Tibial artery (tissue), 4 donors: ENCODE measurements at regions not wholly inside any gene's neighbourhood (a gene's known extent, or its start where the extent isn't known, plus 50 kb on each side); places are given as distances from the start of the nearest gene placed in this dataset.
"Not testable (repeated sequence)": the region's sequence is repeated elsewhere in the genome, so short reads cannot be mapped to it uniquely, and the experiment has no call there.

Source experiments
- DNase-seq, 2 donors: peaks; one replicate each; pipeline ENCODE4 v3.0.0-alpha.2; 2019
- H3K27ac ChIP-seq, 2 donors: fragments of 200-600 bp; sonication (generic) in 1 of 2; 1 replicate in 1 of 2; 2 replicates in 1 of 2; pipeline ENCODE4 v1.5.1; 2018 to 2019; ENCODE audit warnings: mild to moderate bottlenecking in 1 of 2
- H3K27me3 ChIP-seq, 2 donors: fragments of 200-600 bp; sonication (generic) in 1 of 2; one replicate each; pipeline versions ENCODE4 v1.5.1 to v1.6.0; 2016 to 2019
- H3K36me3 ChIP-seq, 3 donors: fragments of 200-600 bp; sonication (generic) in 2 of 3; one replicate each; pipeline ENCODE4 v1.5.1; 2016 to 2019; ENCODE audit warnings: mild to moderate bottlenecking in 2 of 3
- H3K4me1 ChIP-seq, 4 donors: fragments of 200-600 bp; sonication (generic) in 2 of 4; 1 replicate in 3 of 4; 2 replicates in 1 of 4; pipeline ENCODE4 v1.5.1; 2016 to 2019
- H3K4me3 ChIP-seq, 2 donors: fragments of 200-600 bp; sonication (generic) in 1 of 2; 1 replicate in 1 of 2; 2 replicates in 1 of 2; pipeline ENCODE4 v1.5.1; 2018 to 2019; ENCODE audit warnings: mild to moderate bottlenecking in 2 of 2
- H3K9me3 ChIP-seq, 3 donors: fragments of 200-600 bp; sonication (generic) in 1 of 3; one replicate each; pipeline ENCODE4 v1.5.1; 2016 to 2019
- CTCF ChIP-seq, 2 experiments: fragments of 200-600 bp in 1 of 2; fragments of 450-650 bp in 1 of 2; IDR thresholded peaks; one replicate each; pipeline ENCODE4 v1.5.1; 2017 to 2019; ENCODE audit warnings: antibody characterized with exemption in 2 of 2, mild to moderate bottlenecking in 1 of 2, moderate library complexity in 1 of 2
- intact Hi-C: fragments of 100-400 bp; cut with DNase I; formaldehyde crosslinking; loops from one replicate; pipeline ENCODE4 v1.15.0; 2023; ENCODE audit warnings: low total_unique reads

- DNase-seq, H3K4me3 ChIP-seq, intact Hi-C loops, H3K36me3 ChIP-seq, H3K4me1 ChIP-seq, H3K27me3 ChIP-seq, H3K27ac ChIP-seq: not testable (repeated sequence)
- peaks cover 0 to 34% (median 0%) of the 10 kb centered on the region in 3 donors for H3K9me3 ChIP-seq
Measured at GRCh38 chr21:9771466-9772347, 749.7 kb upstream of the TPTE start.

- Histone ChIP-seq H3K4me1 (no peaks in the 10 kb centered on the region), H3K27me3 (no peaks in the 10 kb centered on the region), H3K27ac (no peak overlapping the region), H3K9me3 (peaks cover 0 to 34% (median 0%) of the 10 kb centered on the region in 3 donors), H3K36me3 (no peaks in the 10 kb centered on the region), H3K4me3 (no peak overlapping the region)
- DNase-seq, result no peak
- no peak for TF ChIP-seq CTCF (IDR thresholded peaks at IDR 0.05)
- intact Hi-C loops, result no loop called here
Measured at GRCh38 chr21:9772348-9772672, 749.1 kb upstream of the TPTE start.

- H3K4me3 ChIP-seq, H3K4me1 ChIP-seq, H3K27me3 ChIP-seq, H3K36me3 ChIP-seq, H3K27ac ChIP-seq, DNase-seq, intact Hi-C loops: not testable (repeated sequence)
- peaks cover 0 to 28% (median 0%) of the 10 kb centered on the region in 3 donors for H3K9me3 ChIP-seq
Measured at GRCh38 chr21:9772877-9773420, 748.4 kb upstream of the TPTE start.

GRCh38 chr21:9774347-9774746 is 747.0 kb upstream of the TPTE start:
- Histone ChIP-seq H3K36me3 (no peaks in the 10 kb centered on the region), H3K27ac (no peak overlapping the region), H3K4me3 (no peak overlapping the region), H3K27me3 (no peaks in the 10 kb centered on the region), H3K9me3 (peaks cover 0 to 20% (median 0%) of the 10 kb centered on the region in 3 donors), H3K4me1 (no peaks in the 10 kb centered on the region)
- DNase-seq, result no peak
- TF ChIP-seq CTCF (IDR thresholded peaks at IDR 0.05), result no peak
- intact Hi-C loops, result no loop called here

GRCh38 chr21:9774901-9775593 is 746.3 kb upstream of the TPTE start:
- intact Hi-C loops, DNase-seq, H3K27ac ChIP-seq, H3K27me3 ChIP-seq, H3K36me3 ChIP-seq, H3K4me3 ChIP-seq, H3K4me1 ChIP-seq: not testable (repeated sequence)
- H3K9me3 ChIP-seq, result peaks cover 0 to 17% (median 0%) of the 10 kb centered on the region in 3 donors

GRCh38 chr21:9775877-9776276 is 745.5 kb upstream of the TPTE start:
- H3K27ac ChIP-seq, H3K4me1 ChIP-seq, H3K4me3 ChIP-seq, DNase-seq, intact Hi-C loops, H3K36me3 ChIP-seq, H3K27me3 ChIP-seq: not testable (repeated sequence)
- H3K9me3 ChIP-seq, result peaks cover 0 to 14% (median 0%) of the 10 kb centered on the region in 3 donors

- intact Hi-C loops, H3K9me3 ChIP-seq: not testable (repeated sequence)
Measured at GRCh38 chr21:9776286-9777020, 744.9 kb upstream of the TPTE start.

GRCh38 chr21:9778541-9778940 is 742.8 kb upstream of the TPTE start:
- H3K36me3 ChIP-seq, intact Hi-C loops, H3K9me3 ChIP-seq: not testable (repeated sequence)

More at GRCh38 chr21:9776286-9777020, 744.9 kb upstream of the TPTE start:
- H3K36me3 ChIP-seq, H3K4me1 ChIP-seq, H3K27ac ChIP-seq, H3K27me3 ChIP-seq, H3K4me3 ChIP-seq, DNase-seq: not testable (repeated sequence)

More at GRCh38 chr21:9778541-9778940, 742.8 kb upstream of the TPTE start:
- not testable (repeated sequence) for H3K27me3 ChIP-seq, H3K4me3 ChIP-seq, DNase-seq, H3K27ac ChIP-seq, H3K4me1 ChIP-seq
